H9 (cell line): ENCODE measurements at regions not wholly inside any gene's neighbourhood (a gene's known extent, or its start where the extent isn't known, plus 50 kb on each side); places are given as distances from the start of the nearest gene placed in this dataset.

ENCODE experiments used
- DNase-seq: peaks from one replicate; pipeline ENCODE4 v3.0.0-alpha.2; 2017
- H2AFZ ChIP-seq: one replicate; pipeline ENCODE4 v1.6.1; 2013; ENCODE audit warnings: mild to moderate bottlenecking, low read length, control low read depth, moderate library complexity
- H2AK5ac ChIP-seq: 2 replicates; pipeline ENCODE4 v1.6.1; 2013; ENCODE audit warnings: low read length, control low read depth, mixed read lengths; ENCODE audit not compliant: insufficient read length
- H2BK120ac ChIP-seq: one replicate; pipeline ENCODE4 v1.6.1; 2013; ENCODE audit warnings: low read depth, mild to moderate bottlenecking, low read length, control low read depth, inconsistent platforms; ENCODE audit not compliant: poor library complexity, severe bottlenecking
- H2BK12ac ChIP-seq: 2 replicates; pipeline ENCODE4 v1.6.1; 2013; ENCODE audit warnings: low read length, control low read depth, mixed read lengths, low read depth; ENCODE audit not compliant: insufficient read length
- H2BK15ac ChIP-seq: 2 replicates; pipeline ENCODE4 v1.6.1; 2013; ENCODE audit warnings: low read depth, low read length, control low read depth
- H2BK20ac ChIP-seq: one replicate; pipeline ENCODE4 v1.6.1; 2013; ENCODE audit warnings: low read depth, mild to moderate bottlenecking, low read length, control low read depth, inconsistent platforms; ENCODE audit not compliant: poor library complexity, severe bottlenecking
- H2BK5ac ChIP-seq: 2 replicates; pipeline ENCODE4 v1.6.1; 2013; ENCODE audit warnings: low read length, control low read depth, mixed read lengths; ENCODE audit not compliant: insufficient read length
- H3K14ac ChIP-seq: 2 replicates; pipeline ENCODE4 v1.6.1; 2013; ENCODE audit warnings: low read length, control low read depth; ENCODE audit not compliant: insufficient read depth
- H3K18ac ChIP-seq: 2 replicates; pipeline ENCODE4 v1.6.1; 2013; ENCODE audit warnings: low read depth, mild to moderate bottlenecking, mixed read lengths, low read length, control low read depth; ENCODE audit not compliant: insufficient read length
- H3K23ac ChIP-seq: 2 replicates; pipeline ENCODE4 v1.6.1; 2013; ENCODE audit warnings: low read length, control low read depth, mixed read lengths, low read depth; ENCODE audit not compliant: insufficient read length
- H3K23me2 ChIP-seq: 2 replicates; pipeline ENCODE4 v1.6.1; 2013; ENCODE audit warnings: low read depth, mild to moderate bottlenecking, mixed read lengths, low read length, control low read depth; ENCODE audit not compliant: insufficient read length, poor library complexity, severe bottlenecking
- H3K27ac ChIP-seq: 2 replicates; pipeline ENCODE4 v1.5.1; 2013; ENCODE audit warnings: low read length, control low read depth, mixed read lengths, low read depth; ENCODE audit not compliant: insufficient read length
- H3K27me3 ChIP-seq: 2 replicates; pipeline ENCODE4 v1.6.1; 2013; ENCODE audit warnings: low read length, control low read depth, inconsistent platforms; ENCODE audit not compliant: insufficient read depth
- H3K4ac ChIP-seq: 2 replicates; pipeline ENCODE4 v1.6.1; 2013; ENCODE audit warnings: low read depth, mild to moderate bottlenecking, control low read depth, inconsistent platforms, low read length, moderate library complexity
- H3K4me1 ChIP-seq: 2 replicates; pipeline ENCODE4 v1.6.1; 2013; ENCODE audit warnings: low read length, control low read depth, inconsistent platforms; ENCODE audit not compliant: insufficient read depth
- H3K4me2 ChIP-seq: 2 replicates; pipeline ENCODE4 v1.6.1; 2013; ENCODE audit warnings: low read length, control low read depth, mixed read lengths; ENCODE audit not compliant: insufficient read length, insufficient read depth
- H3K56ac ChIP-seq: 2 replicates; pipeline ENCODE4 v1.6.1; 2013; ENCODE audit warnings: low read depth, mild to moderate bottlenecking, mixed read lengths, low read length, control low read depth; ENCODE audit not compliant: insufficient read length
- H3K79me1 ChIP-seq: 2 replicates; pipeline ENCODE4 v1.6.1; 2013; ENCODE audit warnings: low read depth, mild to moderate bottlenecking, moderate library complexity, low read length, control low read depth, inconsistent platforms; ENCODE audit not compliant: insufficient read depth, poor library complexity, severe bottlenecking
- H3K79me2 ChIP-seq: 2 replicates; pipeline ENCODE4 v1.6.1; 2013; ENCODE audit warnings: low read length, control low read depth, inconsistent platforms; ENCODE audit not compliant: insufficient read depth
- H3K9ac ChIP-seq: 2 replicates; pipeline ENCODE4 v1.6.1; 2013; ENCODE audit warnings: low read length, control low read depth, mixed read lengths; ENCODE audit not compliant: insufficient read length; ENCODE audit errors: extremely low read depth
- H3K9me3 ChIP-seq: one replicate; pipeline ENCODE4 v1.6.1; 2013; ENCODE audit warnings: low read depth, low read length, inconsistent platforms; ENCODE audit not compliant: control insufficient read depth
- H3T11ph ChIP-seq: one replicate; pipeline ENCODE4 v1.6.1; 2013; ENCODE audit warnings: mild to moderate bottlenecking, low read length, control low read depth, inconsistent platforms
- H4K20me1 ChIP-seq: one replicate; pipeline ENCODE4 v1.6.1; 2013; ENCODE audit not compliant: control insufficient read depth, insufficient read length, insufficient read depth
- H4K5ac ChIP-seq: 2 replicates; pipeline ENCODE4 v1.6.1; 2013; ENCODE audit warnings: low read depth, mild to moderate bottlenecking, mixed read lengths, low read length, control low read depth; ENCODE audit not compliant: insufficient read length
- H4K8ac ChIP-seq: replicated peaks from 2 replicates; pipeline ENCODE4 v1.6.1; 2013; ENCODE audit warnings: low read length, control low read depth, mixed read lengths, low read depth; ENCODE audit not compliant: insufficient read length
- H4K91ac ChIP-seq: 2 replicates; pipeline ENCODE4 v1.6.1; 2013; ENCODE audit warnings: low read depth, mild to moderate bottlenecking, moderate library complexity, mixed read lengths, low read length, control low read depth; ENCODE audit not compliant: insufficient read length
- H3K27ac Mint-ChIP-seq, 3 experiments: 2 replicates in 2 of 3; 3 replicates in 1 of 3; pipeline ENCODE4 v1.8.0; 2020 to 2021; ENCODE audit warnings: mixed read lengths in 3 of 3, mild to moderate bottlenecking in 1 of 3, moderate library complexity in 1 of 3
- H3K27me3 Mint-ChIP-seq: 2 replicates; pipeline ENCODE4 v1.8.0; 2021; ENCODE audit warnings: low read depth, mild to moderate bottlenecking, moderate library complexity, mixed read lengths
- H3K36me3 Mint-ChIP-seq, 3 experiments: 2 replicates in 2 of 3; 3 replicates in 1 of 3; pipeline ENCODE4 v1.8.0; 2020 to 2021; ENCODE audit warnings: low read depth in 3 of 3, mixed read lengths in 3 of 3; ENCODE audit not compliant: insufficient read depth in 1 of 3
- H3K4me1 Mint-ChIP-seq, 2 experiments: 2 replicates each; pipeline ENCODE4 v1.8.0; 2020; ENCODE audit warnings: mixed read lengths in 2 of 2
- H3K4me3 Mint-ChIP-seq, 2 experiments: 2 replicates in 1 of 2; 3 replicates in 1 of 2; pipeline ENCODE4 v1.8.0; 2020 to 2021; ENCODE audit warnings: mild to moderate bottlenecking in 2 of 2, mixed read lengths in 2 of 2, moderate library complexity in 1 of 2
- H3K9me3 Mint-ChIP-seq, 2 experiments: 2 replicates in 1 of 2; 3 replicates in 1 of 2; pipeline ENCODE4 v1.8.0; 2020; ENCODE audit warnings: mild to moderate bottlenecking in 2 of 2, mixed read lengths in 2 of 2, moderate library complexity in 1 of 2
- CTCF ChIP-seq: fragments of 200-600 bp; sonication (generic); conservative IDR thresholded peaks from 3 replicates; pipeline ENCODE4 v1.8.0; 2021; ENCODE audit warnings: antibody characterized with exemption, mild to moderate bottlenecking
- WGBS: extraction: QIAGEN DNeasy Blood & Tissue Kit; methylation state at CpG from one replicate; pipeline ENCODE4 v1.1.7; 2013; ENCODE audit warnings: missing lambda C conversion rate, low lambda C conversion rate, mixed read lengths; ENCODE audit not compliant: insufficient read length; ENCODE audit errors: extremely low coverage; 5-methylcytosine and 5-hydroxymethylcytosine counted together

DNA sequence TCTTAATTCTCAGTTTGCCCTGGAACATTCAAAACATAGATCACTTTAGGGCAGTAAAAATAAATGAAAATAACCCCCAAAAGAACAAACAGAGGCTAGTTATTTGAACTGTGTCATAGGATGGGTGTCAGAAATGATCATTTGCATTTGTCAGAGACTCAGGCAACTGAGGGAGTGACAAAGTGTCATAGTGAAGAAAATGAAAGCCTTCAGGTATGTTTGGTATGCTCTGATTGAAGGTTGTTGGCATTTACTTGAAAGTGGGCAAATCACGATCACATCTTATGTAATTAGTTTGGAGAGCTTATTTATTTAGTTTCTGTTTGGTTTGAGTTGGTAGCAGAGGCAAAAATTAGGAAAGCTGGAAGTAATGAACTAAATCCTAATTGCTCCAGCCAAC, 880.9 kb downstream of the ANKRD7 start:
- Histone ChIP-seq H3K4me2 (no peak overlapping the region), H3K79me2 (no peaks in the 10 kb centered on the region), H3K9ac (no peak overlapping the region), H3K23me2 (no peaks in the 10 kb centered on the region), H3K27ac (no peak overlapping the region), H3T11ph (no peak overlapping the region), H4K91ac (no peak overlapping the region), H4K8ac (no peak overlapping the region), H3K23ac (no peak overlapping the region), H2BK120ac (no peak overlapping the region), H3K79me1 (no peaks in the 10 kb centered on the region), H3K9me3 (no peaks in the 10 kb centered on the region), H4K5ac (no peak overlapping the region), H2BK20ac (no peak overlapping the region), H4K20me1 (no peaks in the 10 kb centered on the region), H2BK5ac (no peak overlapping the region), H2BK15ac (no peak overlapping the region), H3K4me1 (no peaks in the 10 kb centered on the region), H2AFZ (no peak overlapping the region), H2BK12ac (no peak overlapping the region), H3K56ac (no peak overlapping the region), H3K14ac (no peak overlapping the region), H3K18ac (no peak overlapping the region), H3K27me3 (no peaks in the 10 kb centered on the region), H3K4ac (no peak overlapping the region), H2AK5ac (no peak overlapping the region)
- no peak overlapping the region for H3K4me3 Mint-ChIP-seq
- no peak for DNase-seq
- WGBS, result no CpG with 5 or more reads among the region's 1 CpG
- H3K4me1 Mint-ChIP-seq, result peaks cover 30 to 41% of the 10 kb centered on the region in 2 experiments
- H3K27ac Mint-ChIP-seq, result no peak overlapping the region
- no peak for TF ChIP-seq CTCF
- H3K9me3 Mint-ChIP-seq, result peaks cover 7% of the 10 kb centered on the region in 2 experiments; a peak in 4 of 5 replicates
- no peaks in the 10 kb centered on the region for H3K27me3 Mint-ChIP-seq
- H3K36me3 Mint-ChIP-seq, result peaks cover 4 to 12% (median 4%) of the 10 kb centered on the region in 3 experiments; a peak in 4 of 7 replicates
